HG03060 (cell line): ENCODE measurements at regions not wholly inside any gene's neighbourhood (a gene's known extent, or its start where the extent isn't known, plus 50 kb on each side); places are given as distances from the start of the nearest gene placed in this dataset.

ENCODE experiments used
- ATAC-seq: cut with Tn5 transposase; IDR thresholded peaks from one replicate; pipeline ENCODE4 v1.9.1; 2021; ENCODE audit warnings: low read depth, moderate number of reproducible peaks; ENCODE audit not compliant: unreplicated experiment

GRCh38 chr11:37724315-37724714 lies 1126.3 kb upstream of the RAG2 start:
- ATAC-seq, result no peak

- no peak for ATAC-seq
These were observed 1123.4 kb upstream of the RAG2 start for GRCh38 chr11:37721485-37721884.

DNA sequence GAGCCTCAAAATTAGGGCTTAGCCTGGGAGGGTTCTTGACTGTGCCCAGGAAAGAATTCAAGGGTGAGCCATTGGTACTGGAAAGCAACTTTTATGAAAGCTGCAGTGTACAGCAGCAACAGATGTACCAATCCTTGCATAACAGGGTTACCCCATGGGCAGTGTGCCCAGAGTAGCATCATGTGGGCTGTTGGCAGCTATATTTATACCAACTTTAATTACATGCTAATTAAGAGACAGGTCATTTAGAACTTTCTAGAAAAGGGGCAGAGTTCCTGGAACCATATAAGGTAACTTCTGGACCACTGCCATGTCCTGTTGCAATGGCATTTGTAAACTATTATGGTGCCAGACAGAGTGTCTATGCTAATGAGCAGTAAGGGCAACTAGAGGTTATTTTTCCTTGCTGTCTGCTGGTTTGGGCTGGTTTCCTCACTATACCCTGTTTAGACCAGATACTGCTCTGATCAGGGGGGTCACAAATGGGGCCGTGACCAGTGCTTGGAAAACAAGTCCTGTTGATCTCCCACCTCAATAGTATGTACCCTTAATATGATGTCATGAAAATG lies 1120.5 kb upstream of the RAG2 start:
- ATAC-seq, result no peak

DNA sequence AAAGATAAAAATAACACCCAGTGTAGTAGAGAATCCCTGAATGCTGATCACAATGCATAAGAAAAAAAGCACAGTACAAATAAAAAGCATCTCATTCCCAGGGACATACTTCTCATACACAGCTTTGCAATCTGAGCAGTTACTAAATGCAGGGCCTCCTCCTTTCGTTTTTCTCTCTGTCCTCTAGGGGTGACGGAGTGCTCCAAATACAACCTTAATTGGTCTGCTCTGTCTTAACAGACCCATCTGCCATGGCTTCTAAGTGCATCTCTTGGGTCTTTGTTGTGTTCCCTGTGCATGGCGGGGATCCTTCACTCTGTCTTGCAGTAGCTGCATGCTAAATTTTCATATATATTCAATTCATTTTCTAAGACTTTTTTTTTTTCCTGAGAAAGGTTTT lies 1114.2 kb upstream of the RAG2 start:
- no peak for ATAC-seq

DNA sequence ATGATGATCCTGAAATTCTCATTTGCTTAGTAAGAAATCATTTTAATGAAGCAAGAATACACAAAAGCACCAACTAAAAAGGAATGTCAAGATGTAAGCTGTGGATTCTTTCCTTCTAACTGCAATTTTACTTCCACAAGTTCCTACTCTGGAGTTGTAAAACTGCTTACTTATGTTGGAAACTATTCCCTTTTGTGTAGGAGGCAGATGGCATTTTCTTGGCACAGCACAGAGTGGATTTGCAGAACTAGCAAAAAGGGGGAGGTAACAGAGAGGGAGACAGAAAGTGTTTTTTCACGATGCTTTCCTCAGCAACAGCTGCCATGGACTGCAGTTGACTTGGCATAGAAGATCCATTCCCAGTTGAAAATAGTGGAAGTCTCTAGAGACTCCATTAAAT lies 1112.0 kb upstream of the RAG2 start:
- ATAC-seq, result no peak

- no peak for ATAC-seq
These were observed 1106.8 kb upstream of the RAG2 start for GRCh38 chr11:37704791-37705190.

DNA sequence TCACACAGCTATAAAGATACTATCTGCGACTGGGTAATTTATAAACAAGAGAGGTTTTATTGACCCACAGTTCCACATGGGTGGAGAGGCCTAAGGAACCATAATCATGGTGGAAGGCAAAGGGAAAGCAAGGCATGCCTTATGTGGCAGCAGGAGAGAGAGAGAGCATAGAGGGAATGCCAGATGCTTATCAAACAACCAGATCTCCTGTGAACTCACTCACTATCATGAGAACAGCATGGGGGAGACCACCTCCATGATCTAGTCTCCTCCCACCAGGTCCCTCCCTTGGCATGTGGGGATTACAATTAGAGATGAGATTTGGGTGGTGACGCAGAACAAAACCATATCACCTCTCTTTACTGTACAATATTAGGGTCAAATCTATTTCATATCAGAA lies 1101.6 kb upstream of the RAG2 start:
- ATAC-seq, result no peak

DNA sequence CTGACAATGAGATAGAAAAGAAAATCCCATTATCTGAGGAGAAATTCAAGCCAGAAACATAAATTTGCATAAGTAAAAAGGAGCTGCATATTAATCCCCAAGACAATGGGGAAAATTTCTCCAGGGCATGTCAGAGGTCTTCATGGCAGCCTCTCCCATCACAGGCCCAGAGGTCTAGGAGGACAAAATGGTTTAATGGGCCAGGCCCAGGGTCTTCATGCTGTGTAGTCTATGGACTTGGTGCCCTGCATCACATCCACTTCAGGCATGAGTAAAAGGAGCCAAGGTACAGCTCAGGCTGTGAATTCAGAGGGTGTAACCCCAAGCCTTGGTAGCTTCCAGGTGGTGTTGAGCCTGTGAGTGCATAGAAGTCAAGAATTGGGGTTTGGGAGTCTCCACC lies 1097.2 kb upstream of the RAG2 start:
- ATAC-seq, result no peak

- no peak for ATAC-seq
These were observed 1091.9 kb upstream of the RAG2 start for GRCh38 chr11:37689951-37690350.

GRCh38 chr11:37688456-37688855 lies 1090.4 kb upstream of the RAG2 start:
- ATAC-seq, result no peak

DNA sequence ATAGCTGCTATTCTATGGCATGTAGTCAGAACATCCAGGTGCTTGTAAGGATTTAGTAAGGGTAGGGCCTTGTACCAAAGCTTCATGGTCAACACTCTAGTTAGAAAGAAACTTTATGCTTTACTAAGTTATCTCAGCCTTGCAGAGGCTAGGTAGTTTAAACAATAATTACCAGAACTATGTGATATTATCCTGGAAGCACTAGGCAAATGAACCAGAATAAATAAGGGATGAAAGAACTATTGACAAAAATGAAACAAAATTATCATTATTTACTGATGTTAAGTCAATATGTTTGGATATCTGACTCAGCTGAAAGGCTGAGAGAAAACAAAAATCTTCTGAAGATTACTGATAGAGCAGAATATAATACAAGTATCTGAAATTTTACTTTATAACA lies 1089.1 kb upstream of the RAG2 start:
- no peak for ATAC-seq

- ATAC-seq, result no peak
These were observed 1073.3 kb upstream of the RAG2 start for GRCh38 chr11:37671321-37671720.

- ATAC-seq, result no peak
These were observed 1068.9 kb upstream of the RAG2 start for GRCh38 chr11:37666960-37667359.

GRCh38 chr11:37657645-37658044 lies 1059.6 kb upstream of the RAG2 start:
- no peak for ATAC-seq

GRCh38 chr11:37647767-37648166 lies 1049.7 kb upstream of the RAG2 start:
- no peak for ATAC-seq

GRCh38 chr11:37643968-37644367 lies 1045.9 kb upstream of the RAG2 start:
- no peak for ATAC-seq

GRCh38 chr11:37642296-37642695 lies 1044.3 kb upstream of the RAG2 start:
- ATAC-seq, result no peak

GRCh38 chr11:37632748-37633147 lies 1034.7 kb upstream of the RAG2 start:
- no peak for ATAC-seq

DNA sequence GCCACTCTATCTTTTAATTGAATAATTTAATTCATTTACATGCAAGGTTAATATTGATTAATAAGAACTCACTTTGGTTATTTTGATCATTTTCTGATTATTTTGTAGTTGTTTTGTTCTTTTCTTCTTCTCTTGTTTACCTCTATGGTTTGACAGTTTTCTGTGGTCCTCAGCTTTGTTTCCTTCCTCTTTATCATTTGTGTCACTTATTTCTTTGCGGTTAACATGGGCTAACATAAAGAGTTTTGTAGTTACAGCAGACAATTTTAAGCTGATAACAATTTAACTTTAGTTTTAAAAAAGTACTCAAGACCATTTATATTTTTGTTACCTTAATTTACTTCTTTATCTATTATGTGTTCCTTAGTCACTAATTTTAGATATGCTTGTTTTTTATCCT lies 1032.8 kb upstream of the RAG2 start:
- ATAC-seq, result no peak

GRCh38 chr11:37623778-37624177 lies 1025.7 kb upstream of the RAG2 start:
- ATAC-seq, result no peak

- ATAC-seq, result no peak
These were observed 1023.6 kb upstream of the RAG2 start for GRCh38 chr11:37621662-37622061.

DNA sequence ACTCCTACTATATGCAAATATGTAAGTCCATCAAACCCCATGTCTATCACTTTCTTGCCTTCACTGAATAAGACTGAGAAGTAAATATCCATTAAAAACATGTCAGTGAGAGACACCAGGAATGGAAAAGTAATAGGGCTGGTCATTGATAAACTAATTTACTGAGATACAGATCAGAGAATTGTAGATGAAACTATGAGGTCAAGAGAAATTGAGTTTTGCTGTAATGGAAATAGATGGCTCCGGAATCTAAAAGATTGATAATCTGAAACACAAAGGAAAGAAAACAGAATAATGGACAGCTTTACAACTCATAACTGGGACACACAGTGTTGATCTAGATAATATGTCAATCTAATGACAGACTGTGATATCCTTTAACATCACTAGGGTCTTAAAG lies 1018.3 kb upstream of the RAG2 start:
- no peak for ATAC-seq

DNA sequence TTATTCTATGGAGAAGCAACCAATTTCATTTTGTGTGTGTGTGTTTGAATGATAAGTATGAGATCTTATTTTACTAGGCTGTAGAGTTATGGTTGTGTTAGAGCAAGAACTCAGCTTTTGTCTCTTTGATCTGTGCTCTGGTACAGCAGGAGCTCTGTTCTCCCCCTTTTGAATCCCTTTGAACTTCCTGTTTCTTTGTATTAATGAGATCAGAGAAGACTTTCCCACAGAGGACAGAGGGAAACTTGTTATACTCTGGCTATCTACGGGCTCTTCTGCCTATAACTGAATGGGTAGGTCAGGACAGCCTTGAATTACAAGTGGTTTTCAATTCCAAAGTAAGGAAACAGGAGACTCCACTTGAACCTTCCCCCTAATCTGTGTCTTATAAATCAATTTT lies 1015.0 kb upstream of the RAG2 start:
- no peak for ATAC-seq
